GM12872 (cell line): ENCODE measurements at regions not wholly inside any gene's neighbourhood (a gene's known extent, or its start where the extent isn't known, plus 50 kb on each side); places are given as distances from the start of the nearest gene placed in this dataset.

ENCODE experiments used
- TF ChIP-seq, protein P1 (sequence below): IDR thresholded peaks from 3 replicates; pipeline ENCODE4 v1.5.1; 2011; ENCODE audit warnings: low read depth, mild to moderate bottlenecking, low read length, moderate library complexity; ENCODE audit not compliant: insufficient read depth

DNA sequence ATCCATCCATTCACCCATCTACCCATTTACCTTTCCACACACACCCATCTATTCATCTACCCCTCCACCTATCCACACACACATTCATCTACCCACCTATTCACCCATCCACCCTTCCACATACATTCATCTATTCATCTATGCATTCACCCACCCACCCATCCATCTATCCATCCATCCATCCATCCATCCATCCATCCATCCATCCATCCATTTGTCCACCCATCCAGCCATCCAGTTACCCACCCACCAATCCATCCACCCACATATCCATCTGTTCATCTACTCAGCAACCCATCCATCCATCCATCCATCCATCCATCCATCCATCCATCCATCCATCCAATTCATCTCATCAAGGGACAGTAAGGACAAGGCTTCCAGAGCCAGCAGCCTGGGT lies 74.0 kb downstream of the INHBB start:
- TF ChIP-seq, protein P1, sequence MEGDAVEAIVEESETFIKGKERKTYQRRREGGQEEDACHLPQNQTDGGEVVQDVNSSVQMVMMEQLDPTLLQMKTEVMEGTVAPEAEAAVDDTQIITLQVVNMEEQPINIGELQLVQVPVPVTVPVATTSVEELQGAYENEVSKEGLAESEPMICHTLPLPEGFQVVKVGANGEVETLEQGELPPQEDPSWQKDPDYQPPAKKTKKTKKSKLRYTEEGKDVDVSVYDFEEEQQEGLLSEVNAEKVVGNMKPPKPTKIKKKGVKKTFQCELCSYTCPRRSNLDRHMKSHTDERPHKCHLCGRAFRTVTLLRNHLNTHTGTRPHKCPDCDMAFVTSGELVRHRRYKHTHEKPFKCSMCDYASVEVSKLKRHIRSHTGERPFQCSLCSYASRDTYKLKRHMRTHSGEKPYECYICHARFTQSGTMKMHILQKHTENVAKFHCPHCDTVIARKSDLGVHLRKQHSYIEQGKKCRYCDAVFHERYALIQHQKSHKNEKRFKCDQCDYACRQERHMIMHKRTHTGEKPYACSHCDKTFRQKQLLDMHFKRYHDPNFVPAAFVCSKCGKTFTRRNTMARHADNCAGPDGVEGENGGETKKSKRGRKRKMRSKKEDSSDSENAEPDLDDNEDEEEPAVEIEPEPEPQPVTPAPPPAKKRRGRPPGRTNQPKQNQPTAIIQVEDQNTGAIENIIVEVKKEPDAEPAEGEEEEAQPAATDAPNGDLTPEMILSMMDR = no peak

DNA sequence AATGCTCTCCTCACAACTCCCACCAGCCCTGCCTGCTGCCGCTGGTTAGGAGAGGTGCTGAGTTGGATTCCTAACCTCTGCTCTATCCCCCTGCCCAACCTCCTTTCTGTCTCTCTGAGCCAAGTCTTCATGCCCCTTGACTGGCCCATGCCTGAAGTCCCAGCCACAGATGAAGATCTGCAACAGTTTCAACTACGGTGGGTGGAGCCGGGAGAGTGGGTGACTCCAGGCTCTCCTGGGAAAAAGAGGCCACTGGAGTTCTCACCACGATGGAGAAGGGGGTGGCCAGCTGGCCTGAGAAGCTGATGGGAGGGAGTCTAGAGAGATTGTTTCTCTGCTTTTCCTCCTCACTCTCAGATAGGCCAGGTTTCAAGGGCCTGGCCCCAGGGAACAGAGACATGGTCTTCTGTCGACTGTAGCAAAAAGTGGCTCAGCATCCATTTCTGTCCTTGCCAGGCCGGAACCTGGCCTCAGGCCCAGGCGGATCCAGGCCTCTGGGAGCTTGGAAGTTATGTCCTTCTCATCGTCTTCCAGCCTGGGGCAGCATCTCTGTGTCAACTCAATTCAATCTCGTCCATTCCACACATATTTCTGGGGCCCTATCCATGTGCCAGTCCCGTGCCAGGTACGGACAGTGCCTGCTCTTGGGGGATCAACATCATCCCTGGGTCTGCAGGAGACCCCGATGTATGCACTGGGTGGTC lies 75.3 kb downstream of the INHBB start:
- TF ChIP-seq, protein P1 = no peak

DNA sequence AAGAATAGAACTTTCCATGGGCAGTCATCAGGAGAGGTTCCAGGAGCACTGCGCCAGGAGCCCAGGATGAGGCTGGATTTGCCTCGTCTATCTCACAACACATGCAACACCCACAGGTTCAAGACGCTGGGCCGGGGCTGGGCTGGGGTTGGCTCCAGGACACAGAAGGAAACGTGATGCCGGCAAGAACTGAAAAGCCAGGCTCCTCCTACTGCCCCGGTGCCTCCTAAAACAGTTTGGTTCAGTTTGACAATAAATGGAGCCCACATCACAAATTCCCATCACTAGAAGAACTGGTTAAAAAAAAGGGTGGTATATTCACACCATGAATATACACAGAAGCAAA lies 75.9 kb downstream of the INHBB start:
- TF ChIP-seq, protein P1 = no peak

DNA sequence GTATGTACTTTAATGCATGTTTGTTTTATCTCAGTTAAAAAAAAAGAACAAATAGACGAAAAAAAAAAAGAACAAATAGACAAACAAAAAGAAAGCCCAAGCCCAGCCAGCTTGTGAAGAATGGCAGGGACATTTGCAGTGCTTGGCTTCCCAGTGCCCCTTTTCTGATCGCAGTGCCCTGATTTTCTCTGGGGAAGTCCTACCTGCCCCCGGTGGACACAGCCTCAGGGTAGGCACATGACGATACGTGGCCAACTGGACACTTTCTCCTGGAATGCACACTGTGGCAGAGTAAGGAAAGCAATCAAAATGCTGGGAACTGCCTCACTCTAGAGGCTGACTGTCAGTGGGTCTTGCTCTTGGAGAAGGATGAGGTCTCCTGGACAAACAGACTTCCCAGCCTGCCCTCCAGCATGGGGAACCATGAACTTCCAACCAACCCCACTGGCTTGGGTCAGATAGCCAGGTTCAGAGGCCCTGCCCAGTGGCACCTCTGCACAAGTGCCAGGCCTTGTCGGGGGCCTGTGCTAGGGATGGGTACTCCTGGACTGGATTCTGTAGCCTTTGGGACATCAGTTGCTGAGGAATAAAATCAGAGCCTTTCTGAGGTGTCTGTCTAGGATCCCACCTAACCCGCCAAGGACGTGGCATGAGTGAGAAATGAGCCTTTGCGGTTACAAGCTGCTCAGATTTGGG lies 76.7 kb downstream of the INHBB start:
- TF ChIP-seq, protein P1 = no peak

DNA sequence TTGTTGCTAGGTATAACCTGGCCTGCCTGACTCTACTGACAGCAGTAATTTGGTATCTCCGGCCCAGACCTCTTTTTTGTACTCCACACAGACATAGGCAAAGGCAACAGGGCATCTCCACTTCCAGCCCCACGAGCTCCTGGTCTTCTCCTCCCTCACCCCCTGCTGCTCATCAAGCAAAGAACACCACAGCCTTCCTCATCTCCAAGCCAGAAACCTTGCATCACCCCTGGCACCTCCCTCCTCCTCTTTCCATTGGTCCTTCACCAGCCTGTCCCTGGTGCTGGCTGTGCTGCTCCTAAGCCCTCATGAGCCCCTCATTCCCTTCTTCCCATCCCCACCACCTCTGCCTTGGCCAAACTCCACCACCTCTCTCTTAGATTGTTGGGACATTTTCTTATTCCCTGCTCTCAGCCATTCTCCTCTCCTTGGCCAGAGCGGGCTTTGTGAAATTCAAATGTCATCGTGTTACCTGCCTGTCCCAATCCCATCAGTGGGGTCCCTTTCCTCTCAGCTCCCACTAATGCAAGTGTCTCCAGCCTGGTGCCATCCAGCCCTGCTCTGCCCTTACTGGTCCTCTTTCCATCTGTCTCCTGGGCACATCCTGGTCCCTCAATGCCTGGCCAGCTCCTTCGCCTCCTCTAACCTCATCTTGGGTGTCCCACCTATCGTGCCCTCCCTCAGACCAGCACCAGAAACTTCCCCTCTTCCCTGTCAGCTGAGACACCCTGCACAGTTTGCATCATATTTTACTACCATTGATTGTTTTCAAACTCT lies 77.4 kb downstream of the INHBB start:
- TF ChIP-seq, protein P1 = no peak

DNA sequence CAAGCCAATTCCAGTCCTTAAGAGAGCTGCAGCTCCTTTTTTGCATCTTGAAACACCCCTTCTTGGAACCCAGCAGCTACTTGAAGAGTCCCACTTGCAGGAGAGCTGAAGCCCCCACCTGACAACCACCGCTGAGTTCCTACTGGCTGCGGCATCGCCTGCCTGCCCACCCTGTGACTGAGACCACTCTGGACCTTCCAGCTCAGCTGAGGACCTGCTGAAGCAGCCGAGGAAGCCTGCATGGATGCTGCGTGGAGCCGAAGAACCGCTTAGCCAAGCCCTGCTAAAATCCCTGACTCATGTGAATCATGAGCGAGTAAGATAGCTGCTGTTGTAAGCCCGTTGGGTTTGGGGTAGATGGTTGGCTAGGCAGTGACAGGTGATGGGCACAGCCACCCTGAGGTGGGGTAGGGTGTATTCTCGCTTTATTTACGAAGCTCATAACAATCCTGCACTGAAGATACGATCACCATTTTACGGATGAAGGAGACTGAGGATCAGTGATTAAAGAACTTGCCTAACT lies 78.4 kb downstream of the INHBB start:
- TF ChIP-seq, protein P1 = no peak

DNA sequence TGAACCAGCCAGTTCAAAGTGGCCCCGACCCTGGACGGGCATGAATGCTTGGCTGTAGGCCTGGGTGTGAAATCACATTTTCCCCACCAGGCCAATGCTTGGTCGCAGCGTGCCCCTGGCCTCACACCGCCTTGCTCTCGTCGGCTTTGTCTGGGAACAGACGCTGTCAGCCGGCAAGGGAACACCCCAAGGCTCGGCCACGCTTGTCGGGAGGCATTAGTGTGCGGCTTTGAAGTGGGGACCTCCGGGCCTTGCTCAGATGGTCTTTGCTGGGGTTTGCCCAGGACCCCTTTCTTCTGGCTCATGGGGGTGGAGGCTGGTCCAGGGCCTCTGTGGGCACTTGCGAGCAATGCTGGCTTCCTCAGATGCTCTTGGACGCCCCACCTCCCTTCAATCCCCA lies 79.1 kb downstream of the INHBB start:
- TF ChIP-seq, protein P1 = no peak
